ENCODE measurements at regions not wholly inside any gene's neighbourhood (a gene's known extent, or its start where the extent isn't known, plus 50 kb on each side); places are given as distances from the start of the nearest gene placed in this dataset.
A peak's percentile ranks its signal among the peaks of the same experiment; 100 is the strongest.
"Not testable (repeated sequence)": the region's sequence is repeated elsewhere in the genome, so short reads cannot be mapped to it uniquely, and the experiment has no call there.

DNA sequence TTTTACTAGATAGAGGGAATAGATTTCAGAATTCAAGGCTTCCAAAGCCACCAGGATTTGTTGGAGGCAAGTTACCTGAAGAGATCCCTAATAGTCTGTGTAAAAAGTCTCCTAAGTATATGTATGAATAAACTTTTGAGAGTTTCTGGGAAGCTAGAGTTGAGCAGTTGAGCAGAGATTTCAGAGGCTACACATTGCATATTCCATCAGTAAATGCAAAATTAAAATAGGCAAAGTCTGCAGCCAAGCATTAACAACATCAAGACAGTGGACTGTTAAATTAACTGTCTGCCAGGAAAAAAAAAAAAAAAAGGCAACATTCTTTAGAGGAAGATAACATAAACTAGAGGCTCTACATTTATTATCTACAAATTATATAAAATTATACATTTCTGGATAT lies 420.4 kb upstream of the TMEFF2 start (continued):
- TF ChIP-seq ZNF577 (CRISPR knock-in tag; IDR thresholded peaks at IDR 0.05; ENCODE audit: borderline replicate concordance, low read depth), result no peak
- no peak for TF ChIP-seq ZNF552 (CRISPR knock-in tag; IDR thresholded peaks at IDR 0.05; ENCODE audit: borderline replicate concordance)
- no peak for TF ChIP-seq ATF7-NPFF (CRISPR knock-in tag; IDR thresholded peaks at IDR 0.05; ENCODE audit: low read depth)
- no peak for TF ChIP-seq ZNF879 (CRISPR knock-in tag; IDR thresholded peaks at IDR 0.05)
- TF ChIP-seq SMYD3 (CRISPR knock-in tag; IDR thresholded peaks at IDR 0.05), result no peak
- no peak for TF ChIP-seq ZBTB21 (CRISPR knock-in tag; IDR thresholded peaks at IDR 0.05)
- no peak for TF ChIP-seq RFX1 (IDR thresholded peaks at IDR 0.05)
- TF ChIP-seq, protein P1, sequence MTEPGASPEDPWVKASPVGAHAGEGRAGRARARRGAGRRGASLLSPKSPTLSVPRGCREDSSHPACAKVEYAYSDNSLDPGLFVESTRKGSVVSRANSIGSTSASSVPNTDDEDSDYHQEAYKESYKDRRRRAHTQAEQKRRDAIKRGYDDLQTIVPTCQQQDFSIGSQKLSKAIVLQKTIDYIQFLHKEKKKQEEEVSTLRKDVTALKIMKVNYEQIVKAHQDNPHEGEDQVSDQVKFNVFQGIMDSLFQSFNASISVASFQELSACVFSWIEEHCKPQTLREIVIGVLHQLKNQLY (CRISPR knock-in tag; IDR thresholded peaks at IDR 0.05), result no peak
- no peak for TF ChIP-seq ATF7 (IDR thresholded peaks at IDR 0.05)
- no peak for TF ChIP-seq ATF7 (CRISPR knock-in tag; IDR thresholded peaks at IDR 0.05)

DNA sequence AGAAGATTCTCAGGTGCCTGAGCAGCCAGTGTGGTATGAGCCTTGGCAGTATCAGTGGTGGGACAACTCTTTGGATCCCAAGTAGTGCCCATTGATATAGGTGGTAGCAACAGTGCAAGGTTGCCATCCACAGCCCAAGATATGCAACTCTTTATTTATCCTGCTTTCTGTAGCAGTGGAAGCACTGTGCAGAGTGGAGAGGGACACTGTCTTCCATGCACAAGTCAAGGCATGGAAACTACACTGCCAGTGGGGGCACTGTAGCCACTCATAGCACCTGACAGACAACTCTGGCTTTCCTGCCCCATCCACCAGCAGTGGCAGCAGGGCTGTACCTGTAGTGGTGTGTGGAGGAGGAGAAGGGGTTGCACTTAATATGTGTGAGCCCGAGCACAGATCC lies 409.6 kb upstream of the TMEFF2 start:
- Histone ChIP-seq H3K4me2 (ENCODE audit: low read depth, low read length) (no peak overlapping the region), H3K4me1 (ENCODE audit: insufficient read depth, low read length) (no peaks in the 10 kb centered on the region), H3K79me2 (ENCODE audit: insufficient read depth, low read length) (no peaks in the 10 kb centered on the region), H3K9me3 (ENCODE audit: low read length) (no peaks in the 10 kb centered on the region), H3K27ac (ENCODE audit: extremely low read length, insufficient read depth, low read length) (no peak overlapping the region), H2AFZ (ENCODE audit: low read length) (no peak overlapping the region), H3K36me3 (replicated peaks in 1 of 2; ENCODE audit: control insufficient read depth in 1 of 2, insufficient read depth in 2 of 2, low read length in 2 of 2) (no peaks in the 10 kb centered on the region), H4K20me1 (ENCODE audit: insufficient read depth, low read length) (no peaks in the 10 kb centered on the region), H3K4me3 (replicated peaks in 1 of 3; ENCODE audit: insufficient read depth in 1 of 3, low read depth in 2 of 3, low read length in 3 of 3) (no peak overlapping the region), H3K27me3 (ENCODE audit: control insufficient read depth in 1 of 2, insufficient read depth in 2 of 2, low read length in 2 of 2) (no peaks in the 10 kb centered on the region), H3K9ac (ENCODE audit: insufficient read depth, low read depth, low read length) (no peak overlapping the region)
- 50% methylated on average over 1 of the region's 1 CpG for WGBS (ENCODE audit: low lambda C conversion rate)
- peak; percentile 3 for DNase-seq (ENCODE audit: low spot score)
- no peak for FAIRE-seq
- ChIA-PET POLR2A (no interaction called here), CTCF (ENCODE audit: low intra/inter-chr PET ratio, low total read pairs) (no interaction called here)
- intact Hi-C loops (cut with micrococcal nuclease; ENCODE audit: unreplicated experiment), result loop anchor here (2.0 kb wide), 1 partner anchor 33 kb away; no protein-coding TSS in a partner anchor
- TF ChIP-seq, protein P2, sequence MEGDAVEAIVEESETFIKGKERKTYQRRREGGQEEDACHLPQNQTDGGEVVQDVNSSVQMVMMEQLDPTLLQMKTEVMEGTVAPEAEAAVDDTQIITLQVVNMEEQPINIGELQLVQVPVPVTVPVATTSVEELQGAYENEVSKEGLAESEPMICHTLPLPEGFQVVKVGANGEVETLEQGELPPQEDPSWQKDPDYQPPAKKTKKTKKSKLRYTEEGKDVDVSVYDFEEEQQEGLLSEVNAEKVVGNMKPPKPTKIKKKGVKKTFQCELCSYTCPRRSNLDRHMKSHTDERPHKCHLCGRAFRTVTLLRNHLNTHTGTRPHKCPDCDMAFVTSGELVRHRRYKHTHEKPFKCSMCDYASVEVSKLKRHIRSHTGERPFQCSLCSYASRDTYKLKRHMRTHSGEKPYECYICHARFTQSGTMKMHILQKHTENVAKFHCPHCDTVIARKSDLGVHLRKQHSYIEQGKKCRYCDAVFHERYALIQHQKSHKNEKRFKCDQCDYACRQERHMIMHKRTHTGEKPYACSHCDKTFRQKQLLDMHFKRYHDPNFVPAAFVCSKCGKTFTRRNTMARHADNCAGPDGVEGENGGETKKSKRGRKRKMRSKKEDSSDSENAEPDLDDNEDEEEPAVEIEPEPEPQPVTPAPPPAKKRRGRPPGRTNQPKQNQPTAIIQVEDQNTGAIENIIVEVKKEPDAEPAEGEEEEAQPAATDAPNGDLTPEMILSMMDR (CRISPR knock-in tag; IDR thresholded peaks at IDR 0.05), result peak; percentile 21; the same call in 1 of the 2 replicates
- TF ChIP-seq, protein P3, sequence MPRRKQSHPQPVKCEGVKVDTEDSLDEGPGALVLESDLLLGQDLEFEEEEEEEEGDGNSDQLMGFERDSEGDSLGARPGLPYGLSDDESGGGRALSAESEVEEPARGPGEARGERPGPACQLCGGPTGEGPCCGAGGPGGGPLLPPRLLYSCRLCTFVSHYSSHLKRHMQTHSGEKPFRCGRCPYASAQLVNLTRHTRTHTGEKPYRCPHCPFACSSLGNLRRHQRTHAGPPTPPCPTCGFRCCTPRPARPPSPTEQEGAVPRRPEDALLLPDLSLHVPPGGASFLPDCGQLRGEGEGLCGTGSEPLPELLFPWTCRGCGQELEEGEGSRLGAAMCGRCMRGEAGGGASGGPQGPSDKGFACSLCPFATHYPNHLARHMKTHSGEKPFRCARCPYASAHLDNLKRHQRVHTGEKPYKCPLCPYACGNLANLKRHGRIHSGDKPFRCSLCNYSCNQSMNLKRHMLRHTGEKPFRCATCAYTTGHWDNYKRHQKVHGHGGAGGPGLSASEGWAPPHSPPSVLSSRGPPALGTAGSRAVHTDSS (CRISPR knock-in tag; conservative IDR thresholded peaks at IDR 0.05), result no peak
- TF ChIP-seq ZNF350 (CRISPR knock-in tag; IDR thresholded peaks at IDR 0.05; ENCODE audit: borderline replicate concordance, low read depth), result no peak
- ATAC-seq, result peak; percentile 98
- no TSS peak for BruUV-seq (replicated peaks)
- in situ Hi-C loops (cut with HindIII; ENCODE audit: extremely low pct_ligation_motif_present, low pct_unique_long_range_greater_than_20kb), result no loop called here

DNA sequence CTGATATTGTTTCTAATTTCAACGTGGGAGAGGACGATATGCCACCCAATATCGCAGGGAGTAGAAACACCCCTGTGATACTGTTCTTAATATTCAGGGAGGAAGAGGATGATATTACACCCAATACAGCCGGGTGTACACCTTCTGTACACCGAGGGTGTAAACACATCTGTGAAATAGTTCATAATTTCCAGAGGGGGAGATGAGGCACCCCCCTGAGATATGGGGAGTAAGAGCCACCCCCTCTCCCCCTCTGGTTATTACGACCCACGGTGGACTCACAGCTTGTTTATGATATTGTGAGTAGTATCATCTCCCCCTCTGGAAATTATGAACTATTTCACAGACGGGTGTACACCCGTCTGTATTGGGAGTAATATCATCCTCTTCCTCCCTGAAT lies 403.9 kb upstream of the TMEFF2 start:
- POLR2A ChIA-PET; DNase-seq (ENCODE audit: low spot score); H3K36me3 ChIP-seq (replicated peaks in 1 of 2; ENCODE audit: control insufficient read depth in 1 of 2, insufficient read depth in 2 of 2, low read length in 2 of 2); H3K9me3 ChIP-seq (ENCODE audit: low read length); H2AFZ ChIP-seq (ENCODE audit: low read length); intact Hi-C loops (cut with micrococcal nuclease; ENCODE audit: unreplicated experiment); H3K4me1 ChIP-seq (ENCODE audit: insufficient read depth, low read length); H3K4me2 ChIP-seq (ENCODE audit: low read depth, low read length); ATAC-seq; H3K27me3 ChIP-seq (ENCODE audit: control insufficient read depth in 1 of 2, insufficient read depth in 2 of 2, low read length in 2 of 2); H3K27ac ChIP-seq (ENCODE audit: extremely low read length, insufficient read depth, low read length); in situ Hi-C loops (cut with HindIII; ENCODE audit: extremely low pct_ligation_motif_present, low pct_unique_long_range_greater_than_20kb); H3K9ac ChIP-seq (ENCODE audit: insufficient read depth, low read depth, low read length); H3K79me2 ChIP-seq (ENCODE audit: insufficient read depth, low read length); FAIRE-seq; H4K20me1 ChIP-seq (ENCODE audit: insufficient read depth, low read length); BruUV-seq (replicated peaks); H3K4me3 ChIP-seq (replicated peaks in 1 of 3; ENCODE audit: insufficient read depth in 1 of 3, low read depth in 2 of 3, low read length in 3 of 3); CTCF ChIA-PET (ENCODE audit: low intra/inter-chr PET ratio, low total read pairs): not testable (repeated sequence)
- 16% methylated on average over 9 of the region's 9 CpGs for WGBS (ENCODE audit: low lambda C conversion rate)
